ENCODE measurements at regions not wholly inside any gene's neighbourhood (a gene's known extent, or its start where the extent isn't known, plus 50 kb on each side); places are given as distances from the start of the nearest gene placed in this dataset.
"Not testable (repeated sequence)": the region's sequence is repeated elsewhere in the genome, so short reads cannot be mapped to it uniquely, and the experiment has no call there.

DNA sequence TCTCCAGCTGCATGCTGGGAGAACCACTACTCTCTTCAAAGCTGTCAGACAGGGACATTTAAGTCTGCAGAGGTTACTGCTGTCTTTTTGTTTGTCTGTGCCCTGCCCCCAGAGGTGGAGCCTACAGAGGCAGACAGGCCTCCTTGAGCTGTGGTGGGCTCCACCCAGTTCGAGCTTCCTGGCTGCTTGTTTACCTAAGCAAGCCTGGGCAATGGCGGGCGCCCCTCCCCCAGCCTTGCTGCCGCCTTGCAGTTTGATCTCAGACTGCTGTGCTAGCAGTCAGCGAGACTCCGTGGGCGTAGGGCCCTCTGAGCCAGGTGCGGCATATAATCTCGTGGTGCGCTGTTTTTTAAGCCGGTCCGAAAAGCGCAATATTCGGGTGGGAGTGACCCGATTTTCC lies 215.0 kb downstream of the STIM2 start:
- not testable (repeated sequence) for DNase-seq (ENCODE audit: low spot score)

- no peak for DNase-seq (ENCODE audit: low spot score)
Measured at GRCh38 chr4:27078934-27079455, 218.4 kb downstream of the STIM2 start.

DNA sequence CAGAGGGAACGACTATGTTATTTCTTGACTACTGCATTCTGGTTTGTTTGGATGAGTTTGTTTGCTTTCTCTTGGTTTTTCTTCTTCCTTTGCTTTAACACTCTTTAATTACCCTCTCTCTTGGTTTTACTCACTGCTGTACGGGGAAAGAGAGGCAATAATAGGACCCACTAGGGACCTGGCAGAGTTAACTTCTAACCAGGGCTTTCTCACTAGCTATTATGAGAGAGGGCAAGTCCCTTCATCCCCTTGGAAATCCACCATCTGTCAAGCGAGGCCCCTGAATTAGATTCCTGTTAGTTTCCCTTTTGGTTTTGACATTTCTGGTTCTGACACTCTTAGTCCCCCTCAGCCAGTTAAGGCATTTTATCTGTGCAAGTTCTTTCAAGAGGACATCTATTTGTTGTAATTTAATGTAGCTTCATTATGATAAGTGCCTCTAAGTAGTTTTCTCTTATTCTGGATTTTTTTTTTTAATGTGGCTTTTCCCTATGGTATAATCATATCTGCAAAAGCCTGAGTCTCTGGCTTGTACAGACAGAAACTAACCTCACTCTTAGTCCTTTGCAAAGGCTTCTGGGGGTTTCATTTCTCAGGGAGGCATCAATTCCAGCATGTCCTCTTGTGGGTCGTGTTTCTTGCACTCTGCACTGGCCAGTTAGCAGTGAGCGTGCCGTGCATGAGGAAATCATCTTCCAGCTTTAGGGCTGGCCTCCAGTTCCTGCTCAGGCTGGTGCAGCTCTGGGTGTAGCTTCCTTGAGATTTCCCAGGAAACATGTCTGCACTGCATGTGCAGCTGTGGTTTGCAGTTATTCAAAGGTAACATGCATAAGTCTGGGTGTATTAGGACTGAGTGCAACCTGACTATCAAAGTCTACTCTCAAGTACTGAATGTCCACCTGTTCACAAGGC lies 221.3 kb downstream of the STIM2 start:
- DNase-seq (ENCODE audit: low spot score): no peak

GRCh38 chr4:27082776-27083175 lies 222.1 kb downstream of the STIM2 start:
- no peak for DNase-seq (ENCODE audit: low spot score)

DNA sequence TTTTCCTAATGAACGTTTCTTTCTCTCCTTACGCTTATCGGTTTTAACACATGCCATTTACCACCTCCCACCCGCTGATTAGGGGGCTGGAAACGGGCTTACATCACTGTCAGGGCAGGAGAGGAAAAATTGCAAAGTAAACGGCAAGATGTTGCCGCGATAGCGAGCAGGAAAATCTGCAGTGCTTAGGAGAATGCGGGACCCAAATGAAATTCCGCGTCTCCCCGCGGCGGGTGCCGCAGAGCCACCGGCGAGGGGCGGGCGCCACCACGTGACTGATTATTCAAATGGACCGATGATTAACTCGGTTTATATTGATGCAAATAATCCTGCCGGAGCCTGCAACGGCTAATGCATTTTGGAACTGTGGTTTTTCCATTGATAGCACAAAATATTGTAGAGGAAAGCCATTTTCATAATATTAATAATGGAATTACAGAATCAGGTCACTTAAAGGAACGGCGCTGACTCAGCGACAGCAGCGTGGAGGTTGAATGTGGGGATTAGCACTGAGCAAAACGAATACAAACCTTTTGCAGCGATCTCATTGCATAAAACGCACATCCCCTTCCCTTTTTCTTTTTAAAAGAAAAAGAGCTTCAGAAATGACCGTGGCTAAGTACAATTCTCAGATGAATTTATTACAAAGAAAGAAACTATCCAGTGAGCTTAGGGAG lies 224.2 kb downstream of the STIM2 start:
- DNase-seq (ENCODE audit: low spot score): no peak

DNA sequence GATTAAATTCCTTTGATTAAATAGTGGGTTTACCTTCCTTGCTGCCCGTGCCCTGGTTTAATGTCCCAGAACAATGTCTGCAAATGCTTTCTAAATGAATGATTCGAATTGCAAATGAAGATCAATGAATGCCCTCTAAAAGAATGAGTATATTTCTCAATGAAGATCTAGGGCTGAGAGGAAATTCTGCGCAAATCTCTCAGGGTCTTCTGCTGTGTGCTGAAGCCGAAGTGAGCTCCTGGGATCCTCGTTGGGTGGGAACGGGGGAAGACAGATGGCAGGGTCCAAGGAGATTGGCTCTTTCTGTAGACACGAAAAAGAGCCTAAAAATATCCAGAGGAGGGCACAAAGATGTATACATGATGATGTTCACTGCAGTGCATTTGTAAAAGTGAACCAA lies 224.8 kb downstream of the STIM2 start:
- no peak for DNase-seq (ENCODE audit: low spot score)

GRCh38 chr4:27087306-27088045 lies 226.8 kb downstream of the STIM2 start:
- no peak for DNase-seq (ENCODE audit: low spot score)

DNA sequence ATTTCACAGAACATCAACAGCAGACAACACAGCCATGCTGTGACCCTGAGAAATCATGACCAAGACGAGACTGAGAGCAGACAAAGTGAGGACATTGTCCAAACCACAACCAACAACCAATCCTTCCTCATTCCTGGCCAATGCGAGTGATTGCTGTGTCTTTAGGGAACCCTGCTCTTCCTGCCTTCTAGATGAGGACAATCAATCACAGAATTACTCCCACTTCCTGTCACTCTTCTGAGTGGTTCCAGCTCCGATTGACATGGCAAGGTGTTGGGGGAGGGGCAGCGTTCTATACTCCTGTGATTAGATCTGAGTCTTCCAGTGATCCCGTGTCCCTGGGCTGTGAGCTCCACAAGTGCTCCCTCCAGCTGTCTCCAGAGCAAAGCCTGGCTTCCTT lies 227.8 kb downstream of the STIM2 start:
- DNase-seq (ENCODE audit: low spot score): no peak

DNA sequence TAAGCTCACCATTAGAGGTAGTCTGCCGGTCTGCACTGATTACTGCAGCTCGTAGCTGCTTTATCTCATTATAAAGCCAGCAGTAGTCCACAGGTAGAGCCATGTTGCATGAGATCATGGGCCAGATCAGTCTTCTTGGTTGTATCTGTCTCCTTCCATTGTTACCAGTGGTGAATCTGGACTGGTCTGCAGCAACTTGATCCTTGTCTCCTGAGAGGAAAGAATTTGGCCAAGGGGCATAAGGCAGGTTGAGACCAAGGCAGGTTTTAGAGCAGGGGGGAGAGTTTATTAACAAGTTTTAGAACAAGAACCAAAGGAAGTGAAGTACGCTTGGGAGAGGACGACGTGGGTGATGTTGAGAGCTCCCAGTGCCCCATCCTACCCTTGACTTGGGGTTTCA lies 228.5 kb downstream of the STIM2 start:
- DNase-seq (ENCODE audit: low spot score): no peak

DNA sequence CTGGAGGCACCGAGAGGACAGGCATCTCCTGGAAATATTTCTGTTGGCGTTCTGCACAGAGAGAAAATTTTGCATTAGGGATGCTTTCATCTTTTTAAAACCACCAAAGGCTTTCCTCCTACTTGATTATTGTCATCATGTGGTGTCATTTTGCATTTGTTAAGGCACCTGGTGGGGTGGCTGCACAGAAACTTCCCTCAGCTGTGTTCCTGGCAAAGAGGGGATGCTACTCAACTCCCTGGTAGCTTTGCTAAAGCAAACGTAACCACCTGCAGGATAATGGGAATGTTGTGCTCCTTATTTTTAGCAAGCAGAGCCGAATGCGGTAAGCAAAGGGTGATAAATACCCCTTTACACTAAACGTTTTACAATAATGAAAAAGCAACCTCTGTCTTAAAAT lies 229.8 kb downstream of the STIM2 start:
- no peak for DNase-seq (ENCODE audit: low spot score)

DNA sequence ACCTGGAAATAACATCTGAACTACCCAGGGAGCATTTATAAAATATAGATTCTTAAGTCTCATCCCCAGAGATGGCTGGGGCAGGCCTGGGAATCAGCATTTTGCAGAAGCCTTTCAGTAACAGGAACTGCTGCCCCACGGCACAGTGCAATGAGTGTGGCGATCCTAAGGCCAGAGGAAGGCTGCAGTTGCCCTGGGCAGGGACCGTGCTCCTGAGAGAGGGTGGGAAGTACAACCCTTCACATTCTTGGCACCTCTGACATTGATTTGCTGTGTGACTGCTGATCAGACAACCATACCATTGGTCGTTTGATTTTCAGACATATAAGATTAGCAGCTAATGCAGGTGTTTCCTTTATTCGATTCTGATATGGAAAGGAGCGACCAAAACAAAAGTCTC lies 233.6 kb downstream of the STIM2 start:
- no peak for DNase-seq (ENCODE audit: low spot score)

DNA sequence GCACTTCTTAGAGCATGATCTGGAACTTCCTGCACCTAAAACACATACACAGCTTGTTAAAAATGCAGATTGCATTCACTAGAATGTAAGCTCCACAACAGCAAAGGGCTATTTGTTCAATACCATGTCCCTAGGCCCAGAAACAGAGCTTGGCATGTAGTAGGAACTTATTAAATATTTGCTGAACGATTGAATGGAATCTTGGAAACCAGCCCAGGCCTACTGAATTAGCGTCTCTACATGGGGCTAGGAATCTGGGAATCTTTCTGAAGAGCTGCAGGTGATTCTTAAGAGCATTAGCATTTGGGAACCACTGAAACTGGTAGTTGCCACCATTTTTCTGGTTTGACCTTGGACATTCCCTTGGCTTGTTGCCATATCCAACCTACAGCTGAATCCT lies 234.1 kb downstream of the STIM2 start:
- no peak for DNase-seq (ENCODE audit: low spot score)

DNA sequence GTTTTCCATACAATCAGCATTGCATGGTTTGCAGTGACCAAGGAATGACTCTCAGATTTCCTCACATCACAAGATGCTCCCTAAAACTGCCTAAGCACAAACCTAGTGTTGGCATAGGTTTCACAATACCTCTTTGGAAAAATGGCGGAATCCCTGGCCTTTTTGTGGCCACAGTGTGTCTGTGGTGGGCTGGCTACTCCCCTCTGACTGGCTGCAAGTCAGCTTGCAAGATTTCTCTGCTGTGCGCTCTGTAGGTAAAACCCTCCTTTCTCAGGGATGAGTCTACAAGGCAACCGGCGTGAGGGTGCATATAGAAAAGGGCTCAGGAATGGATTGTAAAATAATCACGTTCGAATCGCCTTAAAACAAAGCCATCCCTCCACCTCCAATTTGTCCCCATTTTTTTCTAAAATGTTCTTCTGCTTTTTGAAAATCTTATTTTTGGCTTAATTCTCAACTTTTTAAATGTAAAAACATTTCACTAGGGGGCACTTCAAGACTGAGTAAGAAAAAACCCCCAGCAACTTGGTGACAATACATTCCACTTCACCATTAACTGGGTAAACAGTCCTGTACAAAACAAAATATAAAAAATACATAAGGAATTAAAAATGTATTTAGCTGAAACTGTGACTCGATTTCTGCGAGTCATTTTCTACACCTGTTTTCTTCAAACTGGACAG lies 235.6 kb downstream of the STIM2 start:
- no peak for DNase-seq (ENCODE audit: low spot score)

GRCh38 chr4:27098034-27098433 lies 237.4 kb downstream of the STIM2 start:
- DNase-seq (ENCODE audit: low spot score): no peak

DNA sequence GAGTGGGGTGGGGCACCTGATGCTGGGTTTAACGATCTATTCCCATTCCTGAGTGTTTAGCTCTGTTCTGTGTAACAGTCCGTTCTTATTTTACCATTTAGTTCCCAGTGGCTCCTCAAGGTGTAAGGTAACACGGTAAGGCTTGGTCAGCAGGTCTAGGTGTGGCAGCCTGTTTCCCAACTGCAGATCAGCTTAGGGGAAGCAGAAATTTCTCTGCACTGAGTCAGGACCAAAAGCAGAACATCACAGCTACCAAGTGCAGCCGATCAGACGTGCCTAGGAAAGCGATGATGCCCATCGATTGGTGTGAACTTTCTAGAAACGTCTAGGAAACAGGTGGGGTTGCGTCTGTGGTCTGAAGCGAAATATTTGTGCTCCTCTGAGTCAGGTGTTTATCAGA lies 240.1 kb downstream of the STIM2 start:
- DNase-seq (ENCODE audit: low spot score): no peak

DNA sequence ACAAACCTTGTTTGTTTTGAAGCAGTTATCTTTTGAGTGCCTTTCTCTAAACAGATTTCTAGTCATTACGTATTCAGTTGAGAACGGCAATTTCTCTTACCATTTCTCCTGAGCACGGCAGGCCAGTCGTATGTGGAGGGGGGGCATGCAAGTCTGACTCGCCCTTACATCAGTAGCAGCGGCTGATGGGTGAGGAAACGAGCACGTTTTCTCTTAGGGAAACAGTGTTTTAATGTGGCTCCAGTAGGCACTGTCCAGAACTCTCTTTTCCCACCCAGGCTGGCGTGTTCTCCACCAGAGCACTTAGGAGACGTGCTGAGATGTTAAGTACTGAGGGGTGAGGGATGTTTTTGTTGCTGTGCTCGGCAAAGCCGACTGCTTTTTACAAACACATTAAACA lies 240.5 kb downstream of the STIM2 start:
- DNase-seq (ENCODE audit: low spot score): no peak

DNA sequence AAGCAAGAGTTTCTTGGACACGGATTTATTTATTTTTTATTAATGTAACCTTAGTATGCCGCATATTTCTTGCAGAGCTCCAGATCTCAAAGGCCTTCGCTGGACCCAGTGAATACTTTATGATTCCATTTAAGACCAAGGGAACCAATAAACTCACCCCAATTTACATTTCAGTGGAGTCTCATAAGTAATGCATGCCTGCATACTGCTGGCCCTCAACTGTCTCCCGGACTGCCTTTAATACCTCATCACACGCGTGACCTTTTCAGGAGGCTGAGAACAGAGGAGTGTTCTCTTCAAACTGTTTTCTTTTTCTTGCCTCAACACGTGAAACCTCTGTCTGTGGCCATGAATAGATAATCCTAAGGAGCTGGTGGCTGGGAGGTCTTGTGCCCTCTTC lies 240.9 kb downstream of the STIM2 start:
- DNase-seq (ENCODE audit: low spot score): no peak

GRCh38 chr4:27111627-27112026 lies 251.0 kb downstream of the STIM2 start:
- no peak for DNase-seq (ENCODE audit: low spot score)

GRCh38 chr4:27112587-27112986 lies 251.9 kb downstream of the STIM2 start:
- DNase-seq (ENCODE audit: low spot score): no peak

GRCh38 chr4:27115221-27115620 lies 254.6 kb downstream of the STIM2 start:
- no peak for DNase-seq (ENCODE audit: low spot score)

DNA sequence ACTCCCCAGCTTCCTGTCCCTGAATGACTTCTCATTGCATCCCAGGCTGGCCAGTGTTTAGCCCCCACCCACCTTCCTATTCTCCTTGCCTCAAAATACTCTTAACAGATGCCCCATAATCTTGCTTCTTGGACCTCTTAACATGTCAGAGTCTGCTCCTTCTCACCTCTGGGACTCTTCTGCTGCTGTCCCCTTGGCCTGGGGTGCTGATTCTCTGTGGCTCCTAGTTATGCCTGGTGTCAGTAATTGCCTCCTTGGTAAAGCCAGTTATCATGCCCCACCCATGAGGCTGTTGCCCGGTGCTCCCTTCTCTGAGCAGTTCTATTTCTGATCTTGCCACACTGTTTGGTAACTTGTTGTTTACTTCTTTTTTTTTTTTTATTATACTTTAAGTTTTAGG lies 256.8 kb downstream of the STIM2 start:
- no peak for DNase-seq (ENCODE audit: low spot score)

GRCh38 chr4:27119239-27119638 lies 258.6 kb downstream of the STIM2 start:
- no peak for DNase-seq (ENCODE audit: low spot score)
